ENCODE measurements at regions not wholly inside any gene's neighbourhood (a gene's known extent, or its start where the extent isn't known, plus 50 kb on each side); places are given as distances from the start of the nearest gene placed in this dataset.

GRCh38 chr4:16302648-16303047 lies 76.4 kb upstream of the TAPT1 start:
- FAIRE-seq (no peak), DNase-seq (ENCODE audit: extremely low read depth in 1 of 4, low spot score in 3 of 4) (no peak), ATAC-seq (no peak)
- Histone ChIP-seq H3K4me2 (ENCODE audit: insufficient read depth, low read length) (no peak overlapping the region), H3K79me2 (ENCODE audit: control insufficient read depth, insufficient read depth, low read length) (no peaks in the 10 kb centered on the region), H3K27ac (ENCODE audit: extremely low read depth, low read depth, low read length) (no peak overlapping the region), H3K36me3 (ENCODE audit: control insufficient read depth, insufficient read depth, low read length) (no peaks in the 10 kb centered on the region), H4K20me1 (replicated peaks; ENCODE audit: control insufficient read depth, insufficient read depth, low read length) (no peaks in the 10 kb centered on the region), H3K4me3 (no peak overlapping the region), H3K4me1 (replicated peaks in 1 of 2; ENCODE audit: control insufficient read depth in 2 of 2, insufficient read depth in 2 of 2, low read length in 2 of 2) (no peaks in the 10 kb centered on the region), H2AFZ (ENCODE audit: low read depth, low read length) (no peak overlapping the region), H3K9me1 (ENCODE audit: control insufficient read depth, insufficient read depth, low read length) (no peaks in the 10 kb centered on the region), H3K27me3 (ENCODE audit: control insufficient read depth in 2 of 2, insufficient read depth in 2 of 2, low read length in 2 of 2) (no peaks in the 10 kb centered on the region), H3K9ac (ENCODE audit: insufficient read depth in 1 of 2, low read depth in 2 of 2, low read length in 2 of 2) (no peak overlapping the region), H3K9me3 (replicated peaks; ENCODE audit: control insufficient read depth, insufficient read depth, low read depth, low read length) (no peaks in the 10 kb centered on the region)
- intact Hi-C loops (cut with micrococcal nuclease) (no loop called here), in situ Hi-C loops (cut with MboI) (no loop called here)
- ChIA-PET POLR2A (no interaction called here), CTCF (ENCODE audit: low intra/inter-chr PET ratio) (no interaction called here)
- BruUV-seq (replicated peaks), result no TSS peak
- 2% methylated on average over 3 of the region's 3 CpGs for WGBS (ENCODE audit: insufficient coverage, low coverage, missing lambda C conversion rate)
- TF ChIP-seq DLX4 (CRISPR knock-in tag; IDR thresholded peaks at IDR 0.05) (no peak), CAMTA2 (CRISPR knock-in tag; conservative IDR thresholded peaks at IDR 0.05) (no peak), ZNF449 (CRISPR knock-in tag; IDR thresholded peaks at IDR 0.05) (no peak), PRMT5 (CRISPR knock-in tag; IDR thresholded peaks at IDR 0.05) (no peak), TCF15 (CRISPR knock-in tag; IDR thresholded peaks at IDR 0.05) (no peak), FOXJ2 (tag; IDR thresholded peaks at IDR 0.05) (no peak), ASH1L (IDR thresholded peaks at IDR 0.05; ENCODE audit: borderline replicate concordance, low read depth, partially characterized antibody) (no peak), NCOA2 (IDR thresholded peaks at IDR 0.05; ENCODE audit: partially characterized antibody in 2 of 2) (no peak), RAD21 (CRISPR knock-in tag; conservative IDR thresholded peaks at IDR 0.05 in 1 of 2, IDR thresholded peaks at IDR 0.05 in 1 of 2) (no peak), SMAD3 (CRISPR knock-in tag; conservative IDR thresholded peaks at IDR 0.05) (no peak), ELK1 (CRISPR knock-in tag; IDR thresholded peaks at IDR 0.05) (no peak)
